A549 (cell line): ENCODE measurements at regions not wholly inside any gene's neighbourhood (a gene's known extent, or its start where the extent isn't known, plus 50 kb on each side); places are given as distances from the start of the nearest gene placed in this dataset.

Source experiments
- ATAC-seq, 2 experiments: fragments of 200-7000 bp in 1 of 2; fragments of >200 bp in 1 of 2; cut with Nextera tagmentation in 1 of 2; cut with Tn5 transposase in 1 of 2; 3 replicates each; pipeline versions ENCODE4 v1.8.0 to v1.9.1; 2018 to 2020; ENCODE audit warnings: mild to moderate bottlenecking in 1 of 2, moderate library complexity in 1 of 2
- CTCF ChIA-PET: fragments of 300-600 bp; sonication (Branson Sonifier 250); formaldehyde crosslinking; extraction: SDS; loops from one replicate; lab custom pipeline; 2021; ENCODE audit warnings: antibody characterized with exemption, inconsistent platforms; lab: Yijun Ruan, JAX
- POLR2A ChIA-PET: fragments of 350-600 bp; formaldehyde crosslinking; extraction: SDS; loops from one replicate; lab custom pipeline; 2021; ENCODE audit warnings: antibody characterized with exemption, inconsistent platforms; lab: Yijun Ruan, JAX
- DNase-seq, 2 experiments: peaks; one replicate each; pipeline versions ENCODE4 v3.0.0 to v3.0.0-alpha.2; 2011 to 2016; ENCODE audit warnings: low read depth in 1 of 2, low spot score in 1 of 2
- FAIRE-seq: peaks from 2 replicates; lab custom pipeline; 2011; peaks lifted over from hg19 to GRCh38; lab: Jason Lieb, UNC
- H3K27ac ChIP-seq, 2 experiments: fragments of >200 bp; sonication (Bioruptor Twin); formaldehyde crosslinking; 3 replicates each; pipeline ENCODE4 v1.5.1; 2016 to 2017
- H3K4me1 ChIP-seq: fragments of >200 bp; sonication (Bioruptor Twin); formaldehyde crosslinking; 3 replicates; pipeline ENCODE4 v1.6.1; 2016
- H3K4me2 ChIP-seq: fragments of >200 bp; sonication (Bioruptor Twin); formaldehyde crosslinking; 3 replicates; pipeline ENCODE4 v1.6.1; 2016
- H3K4me3 ChIP-seq: fragments of >200 bp; sonication (Bioruptor Twin); formaldehyde crosslinking; 3 replicates; pipeline ENCODE4 v1.5.1; 2016
- H3K9me3 ChIP-seq: fragments of >200 bp; sonication (Bioruptor Twin); formaldehyde crosslinking; 3 replicates; pipeline ENCODE4 v1.6.1; 2016
- ATOH8 ChIP-seq: fragments of 250-450 bp; sonication (Bioruptor Pico); IDR thresholded peaks from 2 replicates; pipeline ENCODE4 v1.5.0; 2020; ENCODE audit warnings: low read depth, mild to moderate bottlenecking, moderate library complexity
- BCL3 ChIP-seq: fragments of >200 bp; sonication (Bioruptor Twin); formaldehyde crosslinking; IDR thresholded peaks from 3 replicates; pipeline ENCODE4 v1.6.1; 2016
- EHMT2 ChIP-seq: fragments of 200-600 bp; sonication (generic); IDR thresholded peaks from 2 replicates; pipeline ENCODE4 v1.6.1; 2016; ENCODE audit warnings: antibody characterized with exemption, low read depth, mild to moderate bottlenecking, moderate library complexity
- EP300 ChIP-seq, 2 experiments: fragments of >200 bp; sonication (Bioruptor Twin); formaldehyde crosslinking; IDR thresholded peaks; 2 replicates in 1 of 2; 3 replicates in 1 of 2; pipeline ENCODE4 v1.6.1; 2016 to 2017
- FOSL2 ChIP-seq, 2 experiments: fragments of 450-650 bp in 1 of 2; fragments of >200 bp in 1 of 2; sonication (Bioruptor Twin) in 1 of 2; formaldehyde crosslinking; IDR thresholded peaks; 2 replicates each; pipeline versions ENCODE4 v1.5.0 to v1.6.1; 2016 to 2020; ENCODE audit warnings: mild to moderate bottlenecking in 1 of 2, moderate library complexity in 1 of 2
- HDAC2 ChIP-seq: fragments of 200-600 bp; sonication (generic); IDR thresholded peaks from 2 replicates; pipeline ENCODE4 v1.6.1; 2016
- HEYL ChIP-seq: fragments of 250-450 bp; sonication (Bioruptor Pico); IDR thresholded peaks from 2 replicates; pipeline ENCODE4 v1.8.0; 2021; ENCODE audit warnings: mild to moderate bottlenecking, moderate library complexity
- HOXB5 ChIP-seq: fragments of 250-450 bp; sonication (Bioruptor Pico); IDR thresholded peaks from 2 replicates; pipeline ENCODE4 v1.5.0; 2020; ENCODE audit warnings: mild to moderate bottlenecking, moderate library complexity
- JUNB ChIP-seq: fragments of >200 bp; sonication (Bioruptor Twin); formaldehyde crosslinking; IDR thresholded peaks from 2 replicates; pipeline ENCODE4 v1.6.1; 2016
- NPAS2 ChIP-seq: fragments of 250-450 bp; sonication (Bioruptor Pico); IDR thresholded peaks from 2 replicates; pipeline ENCODE4 v1.8.0; 2022; ENCODE audit warnings: mild to moderate bottlenecking, moderate library complexity, borderline replicate concordance
- PBX3 ChIP-seq: IDR thresholded peaks from 2 replicates; pipeline ENCODE4 v1.6.1; 2012
- RAD21 ChIP-seq, 2 experiments: fragments of >200 bp in 1 of 2; sonication (Bioruptor Twin) in 1 of 2; formaldehyde crosslinking in 1 of 2; IDR thresholded peaks in 1 of 2; conservative IDR thresholded peaks in 1 of 2; 2 replicates in 1 of 2; 3 replicates in 1 of 2; pipeline ENCODE4 v1.6.1; 2012 to 2018; ENCODE audit warnings: inconsistent platforms in 1 of 2
- RARB ChIP-seq: fragments of 250-450 bp; sonication (Bioruptor Pico); IDR thresholded peaks from 2 replicates; pipeline ENCODE4 v1.8.0; 2021; ENCODE audit warnings: mild to moderate bottlenecking, moderate library complexity
- RNF2 ChIP-seq: fragments of 200-600 bp; sonication (generic); IDR thresholded peaks from 2 replicates; pipeline ENCODE4 v1.6.1; 2016; ENCODE audit warnings: low read depth, mild to moderate bottlenecking, antibody characterized with exemption, moderate library complexity, borderline replicate concordance
- ZFP36 ChIP-seq: fragments of 450-650 bp; IDR thresholded peaks from 2 replicates; pipeline ENCODE4 v1.6.1; 2014; ENCODE audit warnings: borderline replicate concordance; ENCODE audit not compliant: partially characterized antibody
- WGBS: methylation state at CpG from one replicate; pipeline ENCODE4 v1.1.6; 2017; ENCODE audit errors: missing lambda C conversion rate; 5-methylcytosine and 5-hydroxymethylcytosine counted together

GRCh38 chr5:74070766-74071165 is 444.8 kb downstream of the ARHGEF28 start (continued):
- no peak for TF ChIP-seq BCL3
- no peak for TF ChIP-seq HDAC2
- TF ChIP-seq PBX3, result no peak
- TF ChIP-seq ZFP36, result no peak
- TF ChIP-seq RAD21 (conservative IDR thresholded peaks at IDR 0.05 in 1 of 2, IDR thresholded peaks at IDR 0.05 in 1 of 2), result no peak
- no peak for TF ChIP-seq HOXB5 (CRISPR knock-in tag)

- 68% methylated on average over 4 of the region's 4 CpGs for WGBS
- DNase-seq (no peak), FAIRE-seq (no peak), ATAC-seq (no peak)
- TF ChIP-seq HEYL, result no peak
- H3K4me2 ChIP-seq, result no peak overlapping the region
- CTCF ChIA-PET, result interaction anchor here (1.3 kb wide), 1 partner anchor 14 kb away, joined by 3 read pairs; no protein-coding TSS in a partner anchor
- H3K4me3 ChIP-seq, result no peak overlapping the region
- POLR2A ChIA-PET, result no interaction called here
- H3K9me3 ChIP-seq, result no peaks in the 10 kb centered on the region
- H3K27ac ChIP-seq, result no peak overlapping the region
- peaks cover 13% of the 10 kb centered on the region for H3K4me1 ChIP-seq
Measured at GRCh38 chr5:74069741-74070140, 443.7 kb downstream of the ARHGEF28 start.

- H3K9me3 ChIP-seq, result no peaks in the 10 kb centered on the region
- no peak overlapping the region for H3K4me3 ChIP-seq
- DNase-seq, result peak; percentile 8 to 11
- peaks cover 13% of the 10 kb centered on the region for H3K4me1 ChIP-seq
- ATAC-seq, result no peak
- WGBS, result 40% methylated on average over 5 of the region's 5 CpGs
- H3K4me2 ChIP-seq, result peak overlapping the region; percentile 18; the same call in 2 of the 3 replicates
- no peak for TF ChIP-seq FOSL2 (IDR thresholded peaks at IDR 0.05)
- TF ChIP-seq FOSL2 (CRISPR knock-in tag; IDR thresholded peaks at IDR 0.05), result peak; percentile 50
- TF ChIP-seq RNF2, result no peak
- H3K27ac ChIP-seq, result no peak overlapping the region
- CTCF ChIA-PET, result no interaction called here
- no peak for FAIRE-seq
- POLR2A ChIA-PET, result no interaction called here
Measured at GRCh38 chr5:74067748-74068541, 441.9 kb downstream of the ARHGEF28 start.

GRCh38 chr5:74064911-74065310 is 438.9 kb downstream of the ARHGEF28 start:
- ATAC-seq, result no peak
- ChIA-PET CTCF (interaction anchor here (0.5 to 1.6 kb wide), 6 partner anchors 9 to 593 kb away, joined by 3 to 5 read pairs (median 4); partner anchors contain the start of gene ENC1), POLR2A (no interaction called here)
- DNase-seq, result no peak
- Histone ChIP-seq H3K4me1 (peaks cover 13% of the 10 kb centered on the region), H3K4me3 (no peak overlapping the region), H3K4me2 (no peak overlapping the region), H3K27ac (no peak overlapping the region), H3K9me3 (no peaks in the 10 kb centered on the region)
- WGBS, result 83% methylated on average over 3 of the region's 3 CpGs
- FAIRE-seq, result no peak
- TF ChIP-seq JUNB (no peak), NPAS2 (CRISPR knock-in tag) (no peak), EP300 (IDR thresholded peaks at IDR 0.05) (no peak), RARB (CRISPR knock-in tag) (no peak), ATOH8 (CRISPR knock-in tag) (no peak), EHMT2 (no peak)
